ENCODE measurements at regions not wholly inside any gene's neighbourhood (a gene's known extent, or its start where the extent isn't known, plus 50 kb on each side); places are given as distances from the start of the nearest gene placed in this dataset.

DNA sequence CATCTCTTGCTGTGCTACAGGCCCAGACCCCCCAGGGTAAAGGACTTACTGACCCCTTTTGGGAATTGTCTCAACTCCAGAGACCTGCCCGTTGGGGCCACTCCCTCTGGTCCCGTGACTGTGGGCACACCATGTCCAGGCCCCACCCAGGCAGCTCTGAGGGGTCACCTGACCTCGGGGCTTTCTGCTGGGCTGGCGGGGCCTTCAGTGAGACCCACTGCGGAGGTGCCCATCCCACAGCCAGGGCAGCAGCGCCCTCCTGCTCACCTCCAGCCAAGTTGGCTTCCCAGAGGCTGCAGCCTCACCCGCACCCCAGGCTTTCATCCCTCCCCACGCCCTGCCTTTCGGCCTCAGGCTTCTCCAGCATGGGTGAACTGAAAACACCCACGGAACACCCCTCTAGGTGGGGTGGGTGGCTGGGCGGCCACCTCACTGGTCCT lies 147.2 kb downstream of the DNAJB6 start:
- TF ChIP-seq, protein P1, sequence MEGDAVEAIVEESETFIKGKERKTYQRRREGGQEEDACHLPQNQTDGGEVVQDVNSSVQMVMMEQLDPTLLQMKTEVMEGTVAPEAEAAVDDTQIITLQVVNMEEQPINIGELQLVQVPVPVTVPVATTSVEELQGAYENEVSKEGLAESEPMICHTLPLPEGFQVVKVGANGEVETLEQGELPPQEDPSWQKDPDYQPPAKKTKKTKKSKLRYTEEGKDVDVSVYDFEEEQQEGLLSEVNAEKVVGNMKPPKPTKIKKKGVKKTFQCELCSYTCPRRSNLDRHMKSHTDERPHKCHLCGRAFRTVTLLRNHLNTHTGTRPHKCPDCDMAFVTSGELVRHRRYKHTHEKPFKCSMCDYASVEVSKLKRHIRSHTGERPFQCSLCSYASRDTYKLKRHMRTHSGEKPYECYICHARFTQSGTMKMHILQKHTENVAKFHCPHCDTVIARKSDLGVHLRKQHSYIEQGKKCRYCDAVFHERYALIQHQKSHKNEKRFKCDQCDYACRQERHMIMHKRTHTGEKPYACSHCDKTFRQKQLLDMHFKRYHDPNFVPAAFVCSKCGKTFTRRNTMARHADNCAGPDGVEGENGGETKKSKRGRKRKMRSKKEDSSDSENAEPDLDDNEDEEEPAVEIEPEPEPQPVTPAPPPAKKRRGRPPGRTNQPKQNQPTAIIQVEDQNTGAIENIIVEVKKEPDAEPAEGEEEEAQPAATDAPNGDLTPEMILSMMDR (conservative IDR thresholded peaks at IDR 0.05; ENCODE audit: low read length) = no peak
- no peak for TF ChIP-seq EZH2phosphoT487 (IDR thresholded peaks at IDR 0.05; ENCODE audit: borderline replicate concordance)

Measured in Loucy (cell line).